Liver (tissue), 8 donors: ENCODE measurements at regions not wholly inside any gene's neighbourhood (a gene's known extent, or its start where the extent isn't known, plus 50 kb on each side); places are given as distances from the start of the nearest gene placed in this dataset.
A peak's percentile ranks its signal among the peaks of the same experiment; 100 is the strongest.

Experiments
- DNase-seq: peaks from one replicate; pipeline ENCODE4 v3.0.0-alpha.2; 2017; ENCODE audit warnings: low spot score
- H3K27ac ChIP-seq, 2 donors: one replicate each; pipeline ENCODE4 v1.7.0; 2013; ENCODE audit warnings: inconsistent platforms in 2 of 2, low read length in 2 of 2, control low read depth in 1 of 2, low read depth in 1 of 2, mild to moderate bottlenecking in 1 of 2
- H3K27me3 ChIP-seq, 4 donors: one replicate each; pipeline versions ENCODE4 v1.6.1 to v1.7.0; 2013; ENCODE audit warnings: low read length in 3 of 4, inconsistent platforms in 1 of 4, mild to moderate bottlenecking in 1 of 4, moderate library complexity in 1 of 4; ENCODE audit not compliant: control insufficient read depth in 4 of 4, insufficient read depth in 4 of 4
- H3K36me3 ChIP-seq, 4 donors: one replicate each; pipeline versions ENCODE4 v1.6.1 to v1.7.0; 2013; ENCODE audit warnings: low read length in 3 of 4, mild to moderate bottlenecking in 3 of 4, low read depth in 1 of 4, moderate library complexity in 1 of 4; ENCODE audit not compliant: control insufficient read depth in 4 of 4, insufficient read depth in 3 of 4
- H3K4me1 ChIP-seq, 4 donors: one replicate each; pipeline versions ENCODE4 v1.6.1 to v1.7.0; 2013; ENCODE audit warnings: low read length in 3 of 4, mild to moderate bottlenecking in 3 of 4, moderate library complexity in 1 of 4; ENCODE audit not compliant: control insufficient read depth in 4 of 4, insufficient read depth in 4 of 4
- H3K4me3 ChIP-seq, 3 donors: one replicate each; pipeline versions ENCODE4 v1.6.1 to v1.7.0; 2013; ENCODE audit warnings: low read length in 3 of 3, control low read depth in 1 of 3, low read depth in 1 of 3, mild to moderate bottlenecking in 1 of 3
- H3K9ac ChIP-seq, 2 donors: one replicate each; pipeline ENCODE4 v1.7.0; 2013; ENCODE audit warnings: low read length in 2 of 2, mild to moderate bottlenecking in 2 of 2, moderate library complexity in 2 of 2, control low read depth in 1 of 2, low read depth in 1 of 2
- H3K9me3 ChIP-seq, 4 donors: one replicate each; pipeline versions ENCODE4 v1.6.1 to v1.7.0; 2013; ENCODE audit warnings: low read length in 3 of 4; ENCODE audit not compliant: control insufficient read depth in 4 of 4
- EGR1 ChIP-seq, 2 donors: IDR thresholded peaks; 2 replicates each; pipeline ENCODE4 v1.6.1; 2016 to 2018; ENCODE audit warnings: antibody characterized with exemption in 2 of 2, low read depth in 2 of 2
- FOXA1 ChIP-seq: IDR thresholded peaks from 2 replicates; pipeline ENCODE4 v1.6.1; 2016; ENCODE audit warnings: antibody characterized with exemption
- FOXA2 ChIP-seq: IDR thresholded peaks from 2 replicates; pipeline ENCODE4 v1.6.1; 2016; ENCODE audit warnings: antibody characterized with exemption
- GABPA ChIP-seq, 2 donors: IDR thresholded peaks in 1 of 2; conservative IDR thresholded peaks in 1 of 2; 2 replicates each; pipeline ENCODE4 v1.6.1; 2016; ENCODE audit warnings: antibody characterized with exemption in 2 of 2, mild to moderate bottlenecking in 1 of 2, moderate library complexity in 1 of 2
- HNF4A ChIP-seq, 2 donors: conservative IDR thresholded peaks; 2 replicates each; pipeline ENCODE4 v1.6.1; 2016; ENCODE audit warnings: antibody characterized with exemption in 2 of 2, mild to moderate bottlenecking in 2 of 2
- HNF4G ChIP-seq: IDR thresholded peaks from 2 replicates; pipeline ENCODE4 v1.6.1; 2016; ENCODE audit warnings: antibody characterized with exemption
- JUND ChIP-seq, 2 donors: IDR thresholded peaks; 2 replicates each; pipeline ENCODE4 v1.6.1; 2016; ENCODE audit warnings: antibody characterized with exemption in 2 of 2
- NR2F2 ChIP-seq: IDR thresholded peaks from 2 replicates; pipeline ENCODE4 v1.6.1; 2016; ENCODE audit warnings: antibody characterized with exemption
- RAD21 ChIP-seq, 2 donors: IDR thresholded peaks; 2 replicates each; pipeline ENCODE4 v1.6.1; 2016; ENCODE audit warnings: antibody characterized with exemption in 2 of 2, mild to moderate bottlenecking in 2 of 2
- REST ChIP-seq: IDR thresholded peaks from 2 replicates; pipeline ENCODE4 v1.6.1; 2016; ENCODE audit warnings: antibody characterized with exemption, mild to moderate bottlenecking
- RXRA ChIP-seq, 2 donors: IDR thresholded peaks; 2 replicates each; pipeline ENCODE4 v1.6.1; 2017 to 2018; ENCODE audit warnings: antibody characterized with exemption in 2 of 2, mild to moderate bottlenecking in 1 of 2
- SP1 ChIP-seq: IDR thresholded peaks from 2 replicates; pipeline ENCODE4 v1.6.1; 2018; ENCODE audit warnings: antibody characterized with exemption, mild to moderate bottlenecking
- TAF1 ChIP-seq: conservative IDR thresholded peaks from 2 replicates; pipeline ENCODE4 v1.6.1; 2016; ENCODE audit warnings: antibody characterized with exemption, mild to moderate bottlenecking
- YY1 ChIP-seq: IDR thresholded peaks from 2 replicates; pipeline ENCODE4 v1.6.1; 2016; ENCODE audit warnings: antibody characterized with exemption, mild to moderate bottlenecking
- ZBTB33 ChIP-seq: IDR thresholded peaks from 2 replicates; pipeline ENCODE4 v1.6.1; 2016; ENCODE audit warnings: antibody characterized with exemption
- WGBS: extraction: QIAGEN DNeasy Blood & Tissue Kit; methylation state at CpG from one replicate; pipeline ENCODE4 v1.1.7; 2013; 5-methylcytosine and 5-hydroxymethylcytosine counted together
- TF ChIP-seq, protein P1 (sequence below): IDR thresholded peaks from 2 replicates; pipeline ENCODE4 v1.6.1; 2016; ENCODE audit warnings: antibody characterized with exemption
- TF ChIP-seq, protein P2 (sequence below): IDR thresholded peaks from 2 replicates; pipeline ENCODE4 v1.6.1; 2016; ENCODE audit warnings: antibody characterized with exemption
- TF ChIP-seq, protein P3 (sequence below): fragments of 150-350 bp; IDR thresholded peaks from 2 replicates; pipeline ENCODE4 v1.5.1; 2017; ENCODE audit warnings: improper control_type of control experiment, low read depth, low read length; ENCODE audit not compliant: missing input control
- donor health status: healthy.
- donor health status: healthy.
- donor health status: healthy.
- donor health status: healthy.
- donor health status: healthy.

- Histone ChIP-seq H3K27me3 (peaks cover 0 to 4% (median 0%) of the 10 kb centered on the region in 4 donors), H3K9ac (no peak overlapping the region), H3K4me1 (no peaks in the 10 kb centered on the region), H3K4me3 (no peak overlapping the region), H3K36me3 (no peaks in the 10 kb centered on the region), H3K9me3 (peaks cover 0 to 3% (median 1%) of the 10 kb centered on the region in 4 donors), H3K27ac (no peak overlapping the region)
- no peak for TF ChIP-seq GABPA (IDR thresholded peaks at IDR 0.05 in 1 of 2, conservative IDR thresholded peaks at IDR 0.05 in 1 of 2)
- TF ChIP-seq SP1: no peak
- TF ChIP-seq FOXA2: no peak
- TF ChIP-seq, protein P1, sequence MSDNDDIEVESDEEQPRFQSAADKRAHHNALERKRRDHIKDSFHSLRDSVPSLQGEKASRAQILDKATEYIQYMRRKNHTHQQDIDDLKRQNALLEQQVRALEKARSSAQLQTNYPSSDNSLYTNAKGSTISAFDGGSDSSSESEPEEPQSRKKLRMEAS: no peak
- TF ChIP-seq NR2F2: no peak
- TF ChIP-seq, protein P2, sequence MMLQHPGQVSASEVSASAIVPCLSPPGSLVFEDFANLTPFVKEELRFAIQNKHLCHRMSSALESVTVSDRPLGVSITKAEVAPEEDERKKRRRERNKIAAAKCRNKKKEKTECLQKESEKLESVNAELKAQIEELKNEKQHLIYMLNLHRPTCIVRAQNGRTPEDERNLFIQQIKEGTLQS: no peak
- no peak for TF ChIP-seq RAD21 (IDR thresholded peaks at IDR 0.05)
- no peak for TF ChIP-seq REST
- TF ChIP-seq ZBTB33: no peak
- TF ChIP-seq, protein P3, sequence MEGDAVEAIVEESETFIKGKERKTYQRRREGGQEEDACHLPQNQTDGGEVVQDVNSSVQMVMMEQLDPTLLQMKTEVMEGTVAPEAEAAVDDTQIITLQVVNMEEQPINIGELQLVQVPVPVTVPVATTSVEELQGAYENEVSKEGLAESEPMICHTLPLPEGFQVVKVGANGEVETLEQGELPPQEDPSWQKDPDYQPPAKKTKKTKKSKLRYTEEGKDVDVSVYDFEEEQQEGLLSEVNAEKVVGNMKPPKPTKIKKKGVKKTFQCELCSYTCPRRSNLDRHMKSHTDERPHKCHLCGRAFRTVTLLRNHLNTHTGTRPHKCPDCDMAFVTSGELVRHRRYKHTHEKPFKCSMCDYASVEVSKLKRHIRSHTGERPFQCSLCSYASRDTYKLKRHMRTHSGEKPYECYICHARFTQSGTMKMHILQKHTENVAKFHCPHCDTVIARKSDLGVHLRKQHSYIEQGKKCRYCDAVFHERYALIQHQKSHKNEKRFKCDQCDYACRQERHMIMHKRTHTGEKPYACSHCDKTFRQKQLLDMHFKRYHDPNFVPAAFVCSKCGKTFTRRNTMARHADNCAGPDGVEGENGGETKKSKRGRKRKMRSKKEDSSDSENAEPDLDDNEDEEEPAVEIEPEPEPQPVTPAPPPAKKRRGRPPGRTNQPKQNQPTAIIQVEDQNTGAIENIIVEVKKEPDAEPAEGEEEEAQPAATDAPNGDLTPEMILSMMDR: no peak
- TF ChIP-seq HNF4G: no peak
- TF ChIP-seq EGR1 (IDR thresholded peaks at IDR 0.05; ENCODE audit: low read depth in 2 of 2): no peak
- no peak for TF ChIP-seq HNF4A (conservative IDR thresholded peaks at IDR 0.05)
- no peak for TF ChIP-seq RXRA (IDR thresholded peaks at IDR 0.05)
- TF ChIP-seq TAF1: no peak
- TF ChIP-seq JUND (IDR thresholded peaks at IDR 0.05): no peak
- no peak for TF ChIP-seq YY1
- TF ChIP-seq FOXA1: no peak
- DNase-seq: peak; percentile 19
- WGBS: 85% methylated on average over 7 of the region's 7 CpGs
Measured at GRCh38 chr22:47245786-47246185, 483.3 kb downstream of the TBC1D22A start.

GRCh38 chr22:47245286-47245685 is 482.8 kb downstream of the TBC1D22A start:
- Histone ChIP-seq H3K36me3 (no peaks in the 10 kb centered on the region), H3K9me3 (peaks cover 0 to 3% (median 1%) of the 10 kb centered on the region in 4 donors), H3K27me3 (no peaks in the 10 kb centered on the region), H3K4me1 (no peaks in the 10 kb centered on the region), H3K27ac (no peak overlapping the region), H3K4me3 (no peak overlapping the region), H3K9ac (no peak overlapping the region)
- no peak for DNase-seq
- 63% methylated on average over 3 of the region's 3 CpGs for WGBS
- no peak for TF ChIP-seq RAD21 (IDR thresholded peaks at IDR 0.05)
- TF ChIP-seq ZBTB33: no peak
- no peak for TF ChIP-seq FOXA2
- TF ChIP-seq TAF1: no peak
- TF ChIP-seq, protein P3: no peak
